Progenitor cell of endocrine pancreas (in vitro differentiated cells): ENCODE measurements at regions not wholly inside any gene's neighbourhood (a gene's known extent, or its start where the extent isn't known, plus 50 kb on each side); places are given as distances from the start of the nearest gene placed in this dataset.

Source experiments
- DNase-seq: peaks from one replicate; pipeline ENCODE4 v3.0.0; 2021; ENCODE audit warnings: low spot score; ENCODE audit not compliant: unreplicated experiment
- H3K27ac Mint-ChIP-seq: 2 replicates; pipeline ENCODE4 v1.8.0; 2021; ENCODE audit warnings: mild to moderate bottlenecking, moderate library complexity, mixed read lengths
- H3K27me3 Mint-ChIP-seq: 2 replicates; pipeline ENCODE4 v1.8.0; 2021; ENCODE audit warnings: mixed read lengths
- H3K36me3 Mint-ChIP-seq: 2 replicates; pipeline ENCODE4 v1.8.0; 2022; ENCODE audit warnings: mixed read lengths; ENCODE audit not compliant: insufficient read depth
- H3K4me1 Mint-ChIP-seq: 2 replicates; pipeline ENCODE4 v1.8.0; 2021; ENCODE audit warnings: low read depth, mixed read lengths
- H3K4me3 Mint-ChIP-seq: 2 replicates; pipeline ENCODE4 v1.8.0; 2021; ENCODE audit warnings: low read depth, mild to moderate bottlenecking, moderate library complexity, mixed read lengths
- H3K9me3 Mint-ChIP-seq: 2 replicates; pipeline ENCODE4 v1.8.0; 2021; ENCODE audit warnings: low read depth, mixed read lengths
- TF ChIP-seq, protein P1 (sequence below): fragments of 200-600 bp; sonication (generic); IDR thresholded peaks from one replicate; pipeline ENCODE4 v1.5.0; 2021; ENCODE audit warnings: antibody characterized with exemption, mild to moderate bottlenecking; ENCODE audit not compliant: unreplicated experiment

DNA sequence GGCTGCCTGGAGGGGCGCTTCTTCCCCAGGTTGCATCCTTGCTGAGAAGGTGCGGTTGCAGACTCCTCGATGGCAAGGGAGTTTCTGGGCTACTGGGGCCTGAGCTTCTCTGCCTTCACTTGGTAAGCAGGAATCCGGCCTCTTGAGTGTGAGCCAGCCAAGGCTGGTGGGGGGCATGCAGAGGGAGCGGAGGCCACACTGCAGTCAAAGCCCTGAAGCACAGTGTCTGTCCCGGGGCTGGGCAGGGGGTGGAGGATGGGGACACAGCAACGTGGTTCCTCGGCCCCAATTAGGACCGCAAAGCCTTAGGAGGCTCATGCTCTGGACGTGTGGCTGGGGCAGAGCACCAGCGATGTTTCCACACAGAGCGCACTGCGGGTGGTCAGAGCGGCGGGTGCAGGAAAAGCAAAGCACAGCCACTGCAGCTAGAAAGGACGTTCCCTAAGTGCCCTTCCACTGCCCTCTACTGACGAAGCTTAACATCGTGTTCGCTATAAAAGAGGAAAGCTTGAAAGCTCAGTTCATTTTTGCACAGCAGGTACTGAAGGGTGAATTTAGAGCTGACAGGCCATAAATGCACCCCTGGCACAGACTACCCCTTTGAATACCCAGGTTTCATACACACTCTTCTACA lies 60.7 kb upstream of the COG2 start:
- H3K4me3 Mint-ChIP-seq = no peak overlapping the region

GRCh38 chr1:230578616-230579015 lies 63.7 kb upstream of the COG2 start:
- TF ChIP-seq, protein P1, sequence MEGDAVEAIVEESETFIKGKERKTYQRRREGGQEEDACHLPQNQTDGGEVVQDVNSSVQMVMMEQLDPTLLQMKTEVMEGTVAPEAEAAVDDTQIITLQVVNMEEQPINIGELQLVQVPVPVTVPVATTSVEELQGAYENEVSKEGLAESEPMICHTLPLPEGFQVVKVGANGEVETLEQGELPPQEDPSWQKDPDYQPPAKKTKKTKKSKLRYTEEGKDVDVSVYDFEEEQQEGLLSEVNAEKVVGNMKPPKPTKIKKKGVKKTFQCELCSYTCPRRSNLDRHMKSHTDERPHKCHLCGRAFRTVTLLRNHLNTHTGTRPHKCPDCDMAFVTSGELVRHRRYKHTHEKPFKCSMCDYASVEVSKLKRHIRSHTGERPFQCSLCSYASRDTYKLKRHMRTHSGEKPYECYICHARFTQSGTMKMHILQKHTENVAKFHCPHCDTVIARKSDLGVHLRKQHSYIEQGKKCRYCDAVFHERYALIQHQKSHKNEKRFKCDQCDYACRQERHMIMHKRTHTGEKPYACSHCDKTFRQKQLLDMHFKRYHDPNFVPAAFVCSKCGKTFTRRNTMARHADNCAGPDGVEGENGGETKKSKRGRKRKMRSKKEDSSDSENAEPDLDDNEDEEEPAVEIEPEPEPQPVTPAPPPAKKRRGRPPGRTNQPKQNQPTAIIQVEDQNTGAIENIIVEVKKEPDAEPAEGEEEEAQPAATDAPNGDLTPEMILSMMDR = no peak
- Mint-ChIP-seq H3K4me3 (no peak overlapping the region), H3K4me1 (peaks cover 31% of the 10 kb centered on the region), H3K9me3 (peaks cover 5% of the 10 kb centered on the region), H3K27ac (no peak overlapping the region), H3K27me3 (no peaks in the 10 kb centered on the region), H3K36me3 (peaks cover 3% of the 10 kb centered on the region)
- no peak for DNase-seq

More for the DNA sequence above, 60.7 kb upstream of the COG2 start:
- H3K9me3 Mint-ChIP-seq = peaks cover 8% of the 10 kb centered on the region
- DNase-seq = no peak
- TF ChIP-seq, protein P1 = no peak
- H3K36me3 Mint-ChIP-seq = peaks cover 3% of the 10 kb centered on the region
- H3K4me1 Mint-ChIP-seq = peaks cover 10% of the 10 kb centered on the region
- H3K27me3 Mint-ChIP-seq = no peaks in the 10 kb centered on the region
- H3K27ac Mint-ChIP-seq = no peak overlapping the region

DNA sequence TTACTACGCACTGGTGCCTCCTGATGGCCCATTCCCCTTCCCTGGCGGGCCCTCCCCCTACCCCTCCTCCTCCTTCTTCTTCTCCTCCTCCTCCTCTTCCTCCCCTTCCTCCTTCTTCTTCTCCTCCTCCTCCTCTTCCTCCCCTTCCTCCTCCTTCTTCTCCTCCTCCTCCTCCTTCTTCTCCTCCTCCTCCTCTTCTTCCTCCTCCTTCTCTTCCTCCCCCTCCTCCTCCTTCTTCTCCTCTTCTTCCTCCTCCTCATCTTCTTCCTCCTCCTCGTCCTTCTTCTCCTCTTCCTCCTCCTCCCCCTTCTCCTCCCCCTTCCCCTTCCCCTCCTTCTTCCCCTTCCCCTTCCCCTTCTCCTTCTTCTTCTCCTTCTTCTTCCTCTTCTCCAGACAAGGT lies 64.7 kb upstream of the COG2 start:
- Mint-ChIP-seq H3K4me3 (no peak overlapping the region), H3K9me3 (peaks cover 5% of the 10 kb centered on the region), H3K27ac (no peak overlapping the region), H3K36me3 (peaks cover 3% of the 10 kb centered on the region), H3K27me3 (no peaks in the 10 kb centered on the region), H3K4me1 (peaks cover 38% of the 10 kb centered on the region)
- TF ChIP-seq, protein P1 = no peak
- no peak for DNase-seq

DNA sequence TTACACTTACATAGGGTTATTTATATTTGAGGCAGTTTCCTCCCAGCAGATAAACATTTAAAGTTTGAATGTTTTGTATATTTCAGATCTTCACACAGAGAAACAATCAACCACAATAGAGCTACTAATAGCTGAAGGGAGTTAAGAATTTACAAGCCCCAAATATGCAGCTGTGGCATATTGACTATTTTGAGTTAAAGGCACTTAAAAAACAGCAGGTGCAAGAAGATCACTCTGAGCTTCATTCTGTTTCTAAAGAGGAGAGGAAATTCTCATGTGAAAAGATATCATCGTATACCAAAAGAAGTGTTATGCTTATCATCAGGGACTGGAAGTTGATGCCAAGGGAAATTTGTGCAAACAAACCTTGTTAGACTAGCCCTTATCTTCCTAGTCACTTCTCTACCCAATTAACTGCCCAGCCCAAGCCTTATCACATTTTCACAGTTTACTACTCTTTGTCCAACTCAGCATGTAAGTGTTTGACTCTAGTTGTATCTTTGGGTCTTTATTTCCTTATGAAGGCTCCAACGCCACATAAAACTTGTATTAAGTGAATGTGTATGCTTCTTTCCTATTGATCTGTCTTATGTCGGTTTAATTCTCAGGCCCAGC lies 66.3 kb upstream of the COG2 start:
- no peaks in the 10 kb centered on the region for H3K9me3 Mint-ChIP-seq
- no peaks in the 10 kb centered on the region for H3K27me3 Mint-ChIP-seq
- H3K4me1 Mint-ChIP-seq = peaks cover 54% of the 10 kb centered on the region
- no peaks in the 10 kb centered on the region for H3K36me3 Mint-ChIP-seq
- no peak for DNase-seq
- no peak overlapping the region for H3K4me3 Mint-ChIP-seq
- TF ChIP-seq, protein P1 = no peak
- peak overlapping the region; percentile 79 for H3K27ac Mint-ChIP-seq

GRCh38 chr1:230574502-230574901 lies 67.8 kb upstream of the COG2 start:
- Mint-ChIP-seq H3K36me3 (no peaks in the 10 kb centered on the region), H3K9me3 (no peaks in the 10 kb centered on the region), H3K27ac (peak overlapping the region; percentile 29), H3K4me1 (peaks cover 56% of the 10 kb centered on the region), H3K27me3 (no peaks in the 10 kb centered on the region), H3K4me3 (no peak overlapping the region)
- DNase-seq = no peak
- TF ChIP-seq, protein P1 = no peak
